HFFc6 (cell line): ENCODE measurements at regions not wholly inside any gene's neighbourhood (a gene's known extent, or its start where the extent isn't known, plus 50 kb on each side); places are given as distances from the start of the nearest gene placed in this dataset.
A peak's percentile ranks its signal among the peaks of the same experiment; 100 is the strongest.

Source experiments
- DNase-seq: peaks from one replicate; pipeline ENCODE4 v3.0.0-alpha.2; 2018
- H3K27ac Mint-ChIP-seq: 2 replicates; pipeline ENCODE4 v1.8.0; 2020; ENCODE audit warnings: mild to moderate bottlenecking, mixed read lengths
- H3K27me3 Mint-ChIP-seq: 2 replicates; pipeline ENCODE4 v1.8.0; 2021; ENCODE audit warnings: mild to moderate bottlenecking, moderate library complexity, mixed read lengths; ENCODE audit not compliant: insufficient read depth
- H3K36me3 Mint-ChIP-seq: 2 replicates; pipeline ENCODE4 v1.8.0; 2021; ENCODE audit warnings: low read depth, mixed read lengths
- H3K4me1 Mint-ChIP-seq: 2 replicates; pipeline ENCODE4 v1.8.0; 2020; ENCODE audit warnings: low read depth, mixed read lengths
- H3K4me3 Mint-ChIP-seq: 2 replicates; pipeline ENCODE4 v1.8.0; 2020; ENCODE audit warnings: mild to moderate bottlenecking, moderate library complexity, mixed read lengths
- H3K9me3 Mint-ChIP-seq: 2 replicates; pipeline ENCODE4 v1.8.0; 2020; ENCODE audit warnings: mild to moderate bottlenecking, mixed read lengths
- TF ChIP-seq, protein P1 (sequence below): fragments of 200-600 bp; sonication (generic); IDR thresholded peaks from 2 replicates; pipeline ENCODE4 v1.5.0; 2021; ENCODE audit warnings: antibody characterized with exemption, mild to moderate bottlenecking

DNA sequence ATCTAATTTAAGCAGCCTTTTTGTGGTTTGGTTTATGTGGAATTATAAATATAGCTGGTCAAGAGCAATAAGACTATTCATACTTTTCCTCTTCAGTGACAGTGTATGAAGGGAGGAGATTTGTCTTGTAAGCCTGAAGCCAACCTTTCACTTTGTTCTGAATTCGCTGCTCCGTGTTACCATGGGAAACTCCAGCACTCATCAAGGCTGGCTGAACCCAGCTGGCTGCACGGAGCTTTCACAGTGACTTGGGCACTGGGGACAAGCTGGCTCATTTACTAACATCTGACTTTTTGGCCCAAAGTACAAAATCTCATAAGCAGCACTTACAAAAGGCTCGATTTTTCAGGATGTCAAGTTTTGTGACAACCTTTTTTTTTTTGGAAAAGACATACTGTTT lies 120.4 kb upstream of the GRIA4 start:
- Mint-ChIP-seq H3K27ac (no peak overlapping the region), H3K36me3 (no peaks in the 10 kb centered on the region), H3K4me1 (peaks cover 4% of the 10 kb centered on the region; the same call in 1 of the 2 replicates), H3K9me3 (no peaks in the 10 kb centered on the region), H3K4me3 (peak overlapping the region; percentile 57), H3K27me3 (no peaks in the 10 kb centered on the region; the same call in 1 of the 2 replicates)
- DNase-seq = no peak
- TF ChIP-seq, protein P1, sequence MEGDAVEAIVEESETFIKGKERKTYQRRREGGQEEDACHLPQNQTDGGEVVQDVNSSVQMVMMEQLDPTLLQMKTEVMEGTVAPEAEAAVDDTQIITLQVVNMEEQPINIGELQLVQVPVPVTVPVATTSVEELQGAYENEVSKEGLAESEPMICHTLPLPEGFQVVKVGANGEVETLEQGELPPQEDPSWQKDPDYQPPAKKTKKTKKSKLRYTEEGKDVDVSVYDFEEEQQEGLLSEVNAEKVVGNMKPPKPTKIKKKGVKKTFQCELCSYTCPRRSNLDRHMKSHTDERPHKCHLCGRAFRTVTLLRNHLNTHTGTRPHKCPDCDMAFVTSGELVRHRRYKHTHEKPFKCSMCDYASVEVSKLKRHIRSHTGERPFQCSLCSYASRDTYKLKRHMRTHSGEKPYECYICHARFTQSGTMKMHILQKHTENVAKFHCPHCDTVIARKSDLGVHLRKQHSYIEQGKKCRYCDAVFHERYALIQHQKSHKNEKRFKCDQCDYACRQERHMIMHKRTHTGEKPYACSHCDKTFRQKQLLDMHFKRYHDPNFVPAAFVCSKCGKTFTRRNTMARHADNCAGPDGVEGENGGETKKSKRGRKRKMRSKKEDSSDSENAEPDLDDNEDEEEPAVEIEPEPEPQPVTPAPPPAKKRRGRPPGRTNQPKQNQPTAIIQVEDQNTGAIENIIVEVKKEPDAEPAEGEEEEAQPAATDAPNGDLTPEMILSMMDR = no peak

DNA sequence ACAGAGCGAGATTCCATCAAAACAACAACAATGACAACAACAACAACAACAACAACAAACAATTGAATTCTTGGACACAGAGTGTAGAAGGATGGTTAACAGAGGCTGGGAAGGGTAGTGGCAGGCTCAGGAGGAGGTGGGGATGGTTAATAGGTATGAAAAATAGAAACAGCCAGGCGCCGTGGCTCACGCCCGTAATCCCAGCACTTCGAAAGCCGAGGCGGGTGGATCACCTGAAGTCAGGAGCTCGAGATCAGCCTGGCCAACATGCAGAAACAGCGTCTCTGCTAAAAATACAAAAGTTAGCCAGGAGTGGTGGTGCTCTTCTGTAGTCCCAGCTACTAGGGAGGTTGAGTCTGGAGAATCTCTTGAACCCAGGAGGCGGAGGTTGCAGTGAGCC lies 122.9 kb upstream of the GRIA4 start:
- Mint-ChIP-seq H3K4me3 (no peak overlapping the region), H3K9me3 (no peaks in the 10 kb centered on the region), H3K27me3 (no peaks in the 10 kb centered on the region; the same call in 1 of the 2 replicates), H3K36me3 (no peaks in the 10 kb centered on the region), H3K4me1 (no peaks in the 10 kb centered on the region; the same call in 1 of the 2 replicates), H3K27ac (no peak overlapping the region)
- DNase-seq = no peak
- TF ChIP-seq, protein P1 = no peak

DNA sequence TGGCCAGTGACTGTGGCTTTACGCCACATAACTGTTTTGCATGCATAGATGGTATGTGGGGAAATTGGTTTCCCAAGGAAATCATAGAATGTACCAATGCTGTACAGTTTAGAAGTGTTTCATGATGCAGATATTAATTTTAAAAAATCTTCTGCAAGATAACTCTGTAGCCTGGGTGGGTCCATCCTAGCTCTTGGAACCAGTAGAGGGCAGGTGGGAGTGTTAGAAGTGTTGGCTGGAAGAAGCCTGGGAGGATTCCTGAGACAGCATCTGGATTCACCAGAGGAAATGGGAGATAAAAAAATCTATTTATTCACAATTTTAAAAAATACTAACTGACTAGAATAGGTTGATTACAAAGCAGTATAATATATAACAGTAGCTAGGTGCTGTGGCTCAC lies 139.9 kb upstream of the GRIA4 start:
- H3K36me3 Mint-ChIP-seq = no peaks in the 10 kb centered on the region
- H3K4me3 Mint-ChIP-seq = no peak overlapping the region
- no peak overlapping the region for H3K27ac Mint-ChIP-seq
- TF ChIP-seq, protein P1 = no peak
- no peaks in the 10 kb centered on the region for H3K9me3 Mint-ChIP-seq
- H3K27me3 Mint-ChIP-seq = no peaks in the 10 kb centered on the region
- DNase-seq = no peak
- H3K4me1 Mint-ChIP-seq = peaks cover 6% of the 10 kb centered on the region; the same call in 1 of the 2 replicates

DNA sequence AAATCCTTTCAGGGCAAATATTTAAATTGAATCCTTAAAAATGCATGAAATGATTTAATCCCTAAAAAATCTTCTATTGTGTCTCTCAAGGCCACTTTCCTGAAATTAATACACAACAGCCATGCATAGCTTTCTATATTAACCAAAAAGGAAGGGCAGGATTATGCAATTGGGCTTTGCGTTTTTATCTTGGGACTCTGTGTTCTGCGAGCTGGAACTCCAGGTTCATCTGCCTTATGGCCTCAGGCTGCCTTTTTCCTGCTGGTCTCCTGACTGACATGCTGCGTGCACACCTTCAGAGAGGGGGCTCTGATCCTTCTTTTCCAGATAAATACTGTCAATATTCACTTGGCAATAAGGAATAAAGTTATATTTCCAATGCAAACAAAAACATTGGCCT lies 141.7 kb upstream of the GRIA4 start:
- no peak for DNase-seq
- Mint-ChIP-seq H3K9me3 (no peaks in the 10 kb centered on the region), H3K4me3 (no peak overlapping the region), H3K27me3 (no peaks in the 10 kb centered on the region), H3K36me3 (no peaks in the 10 kb centered on the region), H3K4me1 (peaks cover 6% of the 10 kb centered on the region; the same call in 1 of the 2 replicates), H3K27ac (no peak overlapping the region)
- TF ChIP-seq, protein P1 = no peak

DNA sequence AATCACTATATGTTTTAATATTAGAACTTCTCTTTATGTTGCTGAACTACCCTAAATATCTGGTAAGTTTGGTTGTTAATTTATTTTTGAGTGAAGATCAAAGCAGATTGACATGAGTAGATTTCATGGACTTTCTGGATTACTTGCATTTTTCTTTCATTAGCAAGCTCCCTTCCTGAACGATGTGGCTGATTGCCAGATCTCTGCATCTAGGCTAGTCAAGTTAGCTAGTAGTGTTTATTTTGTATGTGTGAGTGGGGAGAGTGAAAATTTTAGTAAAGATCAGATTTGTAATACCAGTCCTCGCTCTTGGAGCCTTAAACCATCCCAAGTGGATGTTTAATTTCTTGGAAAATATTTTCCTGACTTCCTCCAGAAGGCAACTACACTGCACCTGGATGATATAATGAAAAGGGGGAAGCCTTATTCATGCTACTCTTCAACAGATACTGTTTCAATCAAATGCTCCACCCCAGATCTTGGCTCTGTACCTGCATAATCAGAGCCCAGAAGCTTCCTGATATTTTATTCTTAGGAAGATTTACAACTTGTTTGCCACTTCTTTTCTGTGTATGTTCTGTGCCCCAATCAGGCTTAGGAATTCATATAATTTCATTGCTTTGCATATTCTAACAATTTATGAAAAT lies 143.2 kb upstream of the GRIA4 start:
- Mint-ChIP-seq H3K4me3 (no peak overlapping the region), H3K27ac (no peak overlapping the region), H3K36me3 (no peaks in the 10 kb centered on the region), H3K4me1 (peaks cover 6% of the 10 kb centered on the region; the same call in 1 of the 2 replicates), H3K27me3 (no peaks in the 10 kb centered on the region), H3K9me3 (no peaks in the 10 kb centered on the region)
- peak; percentile 33 for DNase-seq
- TF ChIP-seq, protein P1 = no peak
